SK-N-SH treated with all-trans-retinoic acid at 6 μM for 48 hours (cell line): ENCODE measurements at regions not wholly inside any gene's neighbourhood (a gene's known extent, or its start where the extent isn't known, plus 50 kb on each side); places are given as distances from the start of the nearest gene placed in this dataset.

Experiments used
- ATAC-seq: fragments of 200-7000 bp; cut with Tn5 transposase; 3 replicates; pipeline ENCODE4 v1.9.1; 2020; ENCODE audit warnings: mild to moderate bottlenecking, moderate library complexity
- ARNTL ChIP-seq: fragments of 450-650 bp; formaldehyde crosslinking; IDR thresholded peaks from 2 replicates; pipeline ENCODE4 v1.5.0; 2020; ENCODE audit warnings: low read depth, mild to moderate bottlenecking, moderate library complexity, borderline replicate concordance
- BACH2 ChIP-seq: fragments of 250-450 bp; sonication (Bioruptor Pico); IDR thresholded peaks from 2 replicates; pipeline ENCODE4 v1.9.0; 2021; ENCODE audit warnings: mild to moderate bottlenecking, borderline replicate concordance
- CSDC2 ChIP-seq: fragments of 250-450 bp; sonication (Bioruptor Pico); IDR thresholded peaks from 2 replicates; pipeline ENCODE4 v1.5.0; 2020; ENCODE audit warnings: mild to moderate bottlenecking, moderate library complexity
- ESRRG ChIP-seq: fragments of 250-450 bp; sonication (Bioruptor Pico); IDR thresholded peaks from 2 replicates; pipeline ENCODE4 v1.6.1; 2021; ENCODE audit warnings: mild to moderate bottlenecking
- GLIS3 ChIP-seq: fragments of 250-450 bp; sonication (Bioruptor Pico); IDR thresholded peaks from 2 replicates; pipeline ENCODE4 v1.5.0; 2020; ENCODE audit warnings: mild to moderate bottlenecking, moderate library complexity
- ISL1 ChIP-seq: fragments of 250-450 bp; sonication (Bioruptor Pico); IDR thresholded peaks from 2 replicates; pipeline ENCODE4 v2.1.2; 2022; ENCODE audit warnings: mild to moderate bottlenecking, moderate library complexity
- PPARA ChIP-seq: fragments of 250-450 bp; sonication (Bioruptor Pico); IDR thresholded peaks from 2 replicates; pipeline ENCODE4 v1.5.0; 2020; ENCODE audit warnings: mild to moderate bottlenecking, borderline replicate concordance
- RARB ChIP-seq: fragments of 250-450 bp; sonication (Bioruptor Pico); IDR thresholded peaks from 2 replicates; pipeline ENCODE4 v1.8.0; 2021; ENCODE audit warnings: mild to moderate bottlenecking, moderate library complexity
- SNAI2 ChIP-seq: fragments of 250-450 bp; sonication (Bioruptor Pico); IDR thresholded peaks from 2 replicates; pipeline ENCODE4 v1.5.0; 2020; ENCODE audit warnings: mild to moderate bottlenecking, moderate library complexity
- TCF4 ChIP-seq: fragments of 250-450 bp; sonication (Bioruptor Pico); IDR thresholded peaks from 2 replicates; pipeline ENCODE4 v1.8.0; 2021; ENCODE audit warnings: mild to moderate bottlenecking, moderate library complexity, borderline replicate concordance
- TOX ChIP-seq: fragments of 250-450 bp; sonication (Bioruptor Pico); IDR thresholded peaks from 2 replicates; pipeline ENCODE4 v1.8.0; 2021; ENCODE audit warnings: mild to moderate bottlenecking, moderate library complexity, borderline replicate concordance
- ZC3H10 ChIP-seq: fragments of 250-450 bp; sonication (Bioruptor Pico); IDR thresholded peaks from 2 replicates; pipeline ENCODE4 v1.5.1; 2021; ENCODE audit warnings: mild to moderate bottlenecking, moderate library complexity
- ZFP3 ChIP-seq: fragments of 250-450 bp; sonication (Bioruptor Pico); IDR thresholded peaks from 2 replicates; pipeline ENCODE4 v1.5.0; 2020; ENCODE audit warnings: mild to moderate bottlenecking, moderate library complexity
- ZNF565 ChIP-seq: fragments of 450-650 bp; formaldehyde crosslinking; conservative IDR thresholded peaks from 2 replicates; pipeline ENCODE4 v1.5.0; 2020; ENCODE audit warnings: low read depth, mild to moderate bottlenecking, moderate library complexity
- ZNF70 ChIP-seq: fragments of 450-650 bp; formaldehyde crosslinking; IDR thresholded peaks from 2 replicates; pipeline ENCODE4 v1.5.0; 2020; ENCODE audit warnings: mild to moderate bottlenecking, moderate library complexity
- ZNF8 ChIP-seq: fragments of 450-650 bp; formaldehyde crosslinking; IDR thresholded peaks from 2 replicates; pipeline ENCODE4 v1.5.0; 2020; ENCODE audit warnings: mild to moderate bottlenecking, moderate library complexity
- TF ChIP-seq, protein P1 (sequence below): fragments of 250-450 bp; sonication (Bioruptor Pico); IDR thresholded peaks from 2 replicates; pipeline ENCODE4 v1.8.0; 2021; ENCODE audit warnings: low read depth, mild to moderate bottlenecking, moderate library complexity, borderline replicate concordance
- TF ChIP-seq, protein P2 (sequence below): fragments of 250-450 bp; sonication (Bioruptor Pico); IDR thresholded peaks from 2 replicates; pipeline ENCODE4 v1.8.0; 2020; ENCODE audit warnings: mild to moderate bottlenecking, moderate library complexity, borderline replicate concordance
- TF ChIP-seq, protein P3 (sequence below): fragments of 250-450 bp; sonication (Bioruptor Pico); IDR thresholded peaks from 2 replicates; pipeline ENCODE4 v1.5.1; 2020; ENCODE audit warnings: low read depth, mild to moderate bottlenecking, moderate library complexity
- TF ChIP-seq, protein P4 (sequence below): fragments of 250-450 bp; sonication (Bioruptor Pico); IDR thresholded peaks from 2 replicates; pipeline ENCODE4 v1.5.1; 2021; ENCODE audit warnings: mild to moderate bottlenecking, moderate library complexity

DNA sequence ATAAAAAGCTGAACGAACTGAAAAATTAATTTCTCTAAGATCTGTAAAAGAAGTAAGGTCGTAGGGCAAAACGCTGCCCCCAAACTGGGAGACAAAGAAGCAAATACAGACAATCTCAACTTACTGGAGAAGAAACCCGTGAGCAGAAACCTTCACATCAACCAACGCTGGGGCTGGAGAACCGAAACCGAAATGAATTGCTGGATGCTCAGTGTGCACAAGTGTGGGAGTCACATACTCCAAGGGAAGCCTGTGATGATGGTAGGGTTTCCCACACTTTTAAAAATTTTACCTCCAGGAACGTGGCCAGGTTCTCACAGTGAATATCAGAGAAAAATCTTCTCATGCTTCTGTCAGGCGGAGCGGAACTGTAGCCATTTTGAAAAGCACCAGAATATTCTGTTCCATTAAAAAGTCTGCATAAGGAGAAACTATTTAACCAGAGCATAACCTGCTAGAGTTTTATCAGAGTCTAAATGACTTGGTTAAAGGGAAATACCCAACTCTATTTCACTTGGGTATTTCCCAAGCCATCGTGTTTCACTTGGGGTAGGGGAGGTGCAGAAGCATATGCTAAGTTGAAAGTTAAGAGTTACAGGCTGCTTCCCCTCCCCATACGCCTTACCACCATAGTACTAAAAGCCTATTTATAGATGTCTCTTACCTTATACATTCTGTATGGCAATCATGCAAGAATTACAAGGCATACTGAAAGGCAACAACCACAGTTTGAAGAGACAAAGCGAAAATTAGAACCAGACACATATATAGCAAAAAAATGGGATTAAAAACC lies 110.5 kb upstream of the SLITRK1 start:
- TF ChIP-seq ZC3H10 (CRISPR knock-in tag) (no peak), RARB (no peak), ESRRG (no peak), BACH2 (CRISPR knock-in tag) (no peak), ZFP3 (CRISPR knock-in tag) (no peak)
- TF ChIP-seq, protein P1, sequence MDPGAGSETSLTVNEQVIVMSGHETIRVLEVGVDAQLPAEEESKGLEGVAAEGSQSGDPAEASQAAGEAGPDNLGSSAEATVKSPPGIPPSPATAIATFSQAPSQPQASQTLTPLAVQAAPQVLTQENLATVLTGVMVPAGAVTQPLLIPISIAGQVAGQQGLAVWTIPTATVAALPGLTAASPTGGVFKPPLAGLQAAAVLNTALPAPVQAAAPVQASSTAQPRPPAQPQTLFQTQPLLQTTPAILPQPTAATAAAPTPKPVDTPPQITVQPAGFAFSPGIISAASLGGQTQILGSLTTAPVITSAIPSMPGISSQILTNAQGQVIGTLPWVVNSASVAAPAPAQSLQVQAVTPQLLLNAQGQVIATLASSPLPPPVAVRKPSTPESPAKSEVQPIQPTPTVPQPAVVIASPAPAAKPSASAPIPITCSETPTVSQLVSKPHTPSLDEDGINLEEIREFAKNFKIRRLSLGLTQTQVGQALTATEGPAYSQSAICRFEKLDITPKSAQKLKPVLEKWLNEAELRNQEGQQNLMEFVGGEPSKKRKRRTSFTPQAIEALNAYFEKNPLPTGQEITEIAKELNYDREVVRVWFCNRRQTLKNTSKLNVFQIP (CRISPR knock-in tag) = no peak
- peak; percentile 51; the same call in 2 of the 3 replicates for ATAC-seq

DNA sequence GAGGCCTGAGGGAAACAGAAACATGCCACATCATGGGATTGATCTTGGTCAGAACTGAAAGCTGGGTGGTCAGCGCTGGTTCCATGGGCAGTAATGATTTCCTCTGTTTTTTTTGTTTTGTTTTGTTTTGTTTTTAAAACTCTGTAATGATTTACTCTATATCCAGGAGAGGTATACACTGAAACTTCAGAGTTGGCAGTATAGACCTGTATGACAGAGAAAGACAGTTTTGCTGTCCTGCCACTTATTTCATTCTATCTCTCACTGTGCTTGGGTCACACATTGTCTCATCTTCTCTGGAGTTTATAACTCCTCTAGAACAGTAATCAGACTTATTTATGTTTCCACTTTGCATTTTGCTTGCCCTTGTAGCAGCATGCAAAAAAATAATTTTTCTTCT lies 105.1 kb upstream of the SLITRK1 start:
- TF ChIP-seq, protein P2, sequence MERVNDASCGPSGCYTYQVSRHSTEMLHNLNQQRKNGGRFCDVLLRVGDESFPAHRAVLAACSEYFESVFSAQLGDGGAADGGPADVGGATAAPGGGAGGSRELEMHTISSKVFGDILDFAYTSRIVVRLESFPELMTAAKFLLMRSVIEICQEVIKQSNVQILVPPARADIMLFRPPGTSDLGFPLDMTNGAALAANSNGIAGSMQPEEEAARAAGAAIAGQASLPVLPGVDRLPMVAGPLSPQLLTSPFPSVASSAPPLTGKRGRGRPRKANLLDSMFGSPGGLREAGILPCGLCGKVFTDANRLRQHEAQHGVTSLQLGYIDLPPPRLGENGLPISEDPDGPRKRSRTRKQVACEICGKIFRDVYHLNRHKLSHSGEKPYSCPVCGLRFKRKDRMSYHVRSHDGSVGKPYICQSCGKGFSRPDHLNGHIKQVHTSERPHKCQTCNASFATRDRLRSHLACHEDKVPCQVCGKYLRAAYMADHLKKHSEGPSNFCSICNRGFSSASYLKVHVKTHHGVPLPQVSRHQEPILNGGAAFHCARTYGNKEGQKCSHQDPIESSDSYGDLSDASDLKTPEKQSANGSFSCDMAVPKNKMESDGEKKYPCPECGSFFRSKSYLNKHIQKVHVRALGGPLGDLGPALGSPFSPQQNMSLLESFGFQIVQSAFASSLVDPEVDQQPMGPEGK (CRISPR knock-in tag) = no peak
- TF ChIP-seq GLIS3 (CRISPR knock-in tag) = no peak
- TF ChIP-seq, protein P1 (CRISPR knock-in tag) = no peak
- TF ChIP-seq ESRRG = no peak
- TF ChIP-seq ZNF8 = no peak
- TF ChIP-seq, all 23 proteins: peak for 0

DNA sequence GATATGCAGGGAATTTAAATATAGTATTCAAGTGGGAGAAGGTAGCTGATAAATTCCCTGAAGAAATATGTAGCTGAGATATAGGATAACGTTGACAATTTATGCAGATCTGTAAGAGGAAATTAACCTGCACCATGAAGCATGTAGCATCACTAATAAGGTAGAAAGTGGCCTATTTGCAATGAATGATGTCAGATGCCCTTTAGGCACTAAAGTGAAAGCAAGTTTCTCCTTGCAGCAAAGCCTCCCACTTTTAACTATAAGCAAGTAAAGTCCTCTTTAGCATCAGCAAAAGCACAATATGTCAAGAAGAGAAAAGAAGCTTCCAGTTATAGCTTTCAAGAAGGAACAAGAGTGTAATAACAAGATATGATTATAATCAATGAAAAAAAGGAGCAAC lies 102.5 kb upstream of the SLITRK1 start:
- ATAC-seq = no peak
- TF ChIP-seq ZNF70 = no peak
- no peak for TF ChIP-seq ISL1 (CRISPR knock-in tag)
- TF ChIP-seq RARB = no peak
- TF ChIP-seq, protein P2 (CRISPR knock-in tag) = no peak
- no peak for TF ChIP-seq TOX (CRISPR knock-in tag)
- no peak for TF ChIP-seq TCF4
- TF ChIP-seq, protein P1 (CRISPR knock-in tag) = no peak
- TF ChIP-seq ZFP3 (CRISPR knock-in tag) = no peak
- TF ChIP-seq PPARA (CRISPR knock-in tag) = no peak
- TF ChIP-seq CSDC2 (CRISPR knock-in tag) = no peak
- TF ChIP-seq, protein P3, sequence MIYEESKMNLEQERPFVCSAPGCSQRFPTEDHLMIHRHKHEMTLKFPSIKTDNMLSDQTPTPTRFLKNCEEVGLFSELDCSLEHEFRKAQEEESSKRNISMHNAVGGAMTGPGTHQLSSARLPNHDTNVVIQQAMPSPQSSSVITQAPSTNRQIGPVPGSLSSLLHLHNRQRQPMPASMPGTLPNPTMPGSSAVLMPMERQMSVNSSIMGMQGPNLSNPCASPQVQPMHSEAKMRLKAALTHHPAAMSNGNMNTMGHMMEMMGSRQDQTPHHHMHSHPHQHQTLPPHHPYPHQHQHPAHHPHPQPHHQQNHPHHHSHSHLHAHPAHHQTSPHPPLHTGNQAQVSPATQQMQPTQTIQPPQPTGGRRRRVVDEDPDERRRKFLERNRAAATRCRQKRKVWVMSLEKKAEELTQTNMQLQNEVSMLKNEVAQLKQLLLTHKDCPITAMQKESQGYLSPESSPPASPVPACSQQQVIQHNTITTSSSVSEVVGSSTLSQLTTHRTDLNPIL (CRISPR knock-in tag) = no peak
- TF ChIP-seq ARNTL = no peak
- no peak for TF ChIP-seq ZNF565 (CRISPR knock-in tag)
- no peak for TF ChIP-seq SNAI2 (CRISPR knock-in tag)
- TF ChIP-seq, protein P4, sequence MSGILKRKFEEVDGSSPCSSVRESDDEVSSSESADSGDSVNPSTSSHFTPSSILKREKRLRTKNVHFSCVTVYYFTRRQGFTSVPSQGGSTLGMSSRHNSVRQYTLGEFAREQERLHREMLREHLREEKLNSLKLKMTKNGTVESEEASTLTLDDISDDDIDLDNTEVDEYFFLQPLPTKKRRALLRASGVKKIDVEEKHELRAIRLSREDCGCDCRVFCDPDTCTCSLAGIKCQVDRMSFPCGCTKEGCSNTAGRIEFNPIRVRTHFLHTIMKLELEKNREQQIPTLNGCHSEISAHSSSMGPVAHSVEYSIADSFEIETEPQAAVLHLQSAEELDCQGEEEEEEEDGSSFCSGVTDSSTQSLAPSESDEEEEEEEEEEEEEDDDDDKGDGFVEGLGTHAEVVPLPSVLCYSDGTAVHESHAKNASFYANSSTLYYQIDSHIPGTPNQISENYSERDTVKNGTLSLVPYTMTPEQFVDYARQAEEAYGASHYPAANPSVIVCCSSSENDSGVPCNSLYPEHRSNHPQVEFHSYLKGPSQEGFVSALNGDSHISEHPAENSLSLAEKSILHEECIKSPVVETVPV (CRISPR knock-in tag) = no peak
- TF ChIP-seq GLIS3 (CRISPR knock-in tag) = no peak
- TF ChIP-seq BACH2 (CRISPR knock-in tag) = no peak
- TF ChIP-seq ESRRG = no peak
- no peak for TF ChIP-seq ZNF8
- TF ChIP-seq ZC3H10 (CRISPR knock-in tag) = no peak

More for the DNA sequence above, 105.1 kb upstream of the SLITRK1 start:
- no peak for ATAC-seq
